Liver (tissue), 8 donors: ENCODE measurements at regions not wholly inside any gene's neighbourhood (a gene's known extent, or its start where the extent isn't known, plus 50 kb on each side); places are given as distances from the start of the nearest gene placed in this dataset.

Experiments
- DNase-seq: peaks from one replicate; pipeline ENCODE4 v3.0.0-alpha.2; 2017; ENCODE audit warnings: low spot score
- H3K27ac ChIP-seq, 2 donors: one replicate each; pipeline ENCODE4 v1.7.0; 2013; ENCODE audit warnings: inconsistent platforms in 2 of 2, low read length in 2 of 2, control low read depth in 1 of 2, low read depth in 1 of 2, mild to moderate bottlenecking in 1 of 2
- H3K27me3 ChIP-seq, 4 donors: one replicate each; pipeline versions ENCODE4 v1.6.1 to v1.7.0; 2013; ENCODE audit warnings: low read length in 3 of 4, inconsistent platforms in 1 of 4, mild to moderate bottlenecking in 1 of 4, moderate library complexity in 1 of 4; ENCODE audit not compliant: control insufficient read depth in 4 of 4, insufficient read depth in 4 of 4
- H3K36me3 ChIP-seq, 4 donors: one replicate each; pipeline versions ENCODE4 v1.6.1 to v1.7.0; 2013; ENCODE audit warnings: low read length in 3 of 4, mild to moderate bottlenecking in 3 of 4, low read depth in 1 of 4, moderate library complexity in 1 of 4; ENCODE audit not compliant: control insufficient read depth in 4 of 4, insufficient read depth in 3 of 4
- H3K4me1 ChIP-seq, 4 donors: one replicate each; pipeline versions ENCODE4 v1.6.1 to v1.7.0; 2013; ENCODE audit warnings: low read length in 3 of 4, mild to moderate bottlenecking in 3 of 4, moderate library complexity in 1 of 4; ENCODE audit not compliant: control insufficient read depth in 4 of 4, insufficient read depth in 4 of 4
- H3K4me3 ChIP-seq, 3 donors: one replicate each; pipeline versions ENCODE4 v1.6.1 to v1.7.0; 2013; ENCODE audit warnings: low read length in 3 of 3, control low read depth in 1 of 3, low read depth in 1 of 3, mild to moderate bottlenecking in 1 of 3
- H3K9ac ChIP-seq, 2 donors: one replicate each; pipeline ENCODE4 v1.7.0; 2013; ENCODE audit warnings: low read length in 2 of 2, mild to moderate bottlenecking in 2 of 2, moderate library complexity in 2 of 2, control low read depth in 1 of 2, low read depth in 1 of 2
- H3K9me3 ChIP-seq, 4 donors: one replicate each; pipeline versions ENCODE4 v1.6.1 to v1.7.0; 2013; ENCODE audit warnings: low read length in 3 of 4; ENCODE audit not compliant: control insufficient read depth in 4 of 4
- ATF3 ChIP-seq: IDR thresholded peaks from 2 replicates; pipeline ENCODE4 v1.6.1; 2016; ENCODE audit warnings: antibody characterized with exemption
- CTCF ChIP-seq: fragments of 150-350 bp; IDR thresholded peaks from 2 replicates; pipeline ENCODE4 v1.5.1; 2017; ENCODE audit warnings: improper control_type of control experiment, low read depth, low read length; ENCODE audit not compliant: missing input control
- EGR1 ChIP-seq, 2 donors: IDR thresholded peaks; 2 replicates each; pipeline ENCODE4 v1.6.1; 2016 to 2018; ENCODE audit warnings: antibody characterized with exemption in 2 of 2, low read depth in 2 of 2
- FOXA1 ChIP-seq: IDR thresholded peaks from 2 replicates; pipeline ENCODE4 v1.6.1; 2016; ENCODE audit warnings: antibody characterized with exemption
- FOXA2 ChIP-seq: IDR thresholded peaks from 2 replicates; pipeline ENCODE4 v1.6.1; 2016; ENCODE audit warnings: antibody characterized with exemption
- GABPA ChIP-seq, 2 donors: IDR thresholded peaks in 1 of 2; conservative IDR thresholded peaks in 1 of 2; 2 replicates each; pipeline ENCODE4 v1.6.1; 2016; ENCODE audit warnings: antibody characterized with exemption in 2 of 2, mild to moderate bottlenecking in 1 of 2, moderate library complexity in 1 of 2
- HNF4A ChIP-seq, 2 donors: conservative IDR thresholded peaks; 2 replicates each; pipeline ENCODE4 v1.6.1; 2016; ENCODE audit warnings: antibody characterized with exemption in 2 of 2, mild to moderate bottlenecking in 2 of 2
- HNF4G ChIP-seq: IDR thresholded peaks from 2 replicates; pipeline ENCODE4 v1.6.1; 2016; ENCODE audit warnings: antibody characterized with exemption
- JUND ChIP-seq, 2 donors: IDR thresholded peaks; 2 replicates each; pipeline ENCODE4 v1.6.1; 2016; ENCODE audit warnings: antibody characterized with exemption in 2 of 2
- MAX ChIP-seq: IDR thresholded peaks from 2 replicates; pipeline ENCODE4 v1.6.1; 2016; ENCODE audit warnings: antibody characterized with exemption
- NR2F2 ChIP-seq: IDR thresholded peaks from 2 replicates; pipeline ENCODE4 v1.6.1; 2016; ENCODE audit warnings: antibody characterized with exemption
- RAD21 ChIP-seq, 2 donors: IDR thresholded peaks; 2 replicates each; pipeline ENCODE4 v1.6.1; 2016; ENCODE audit warnings: antibody characterized with exemption in 2 of 2, mild to moderate bottlenecking in 2 of 2
- REST ChIP-seq: IDR thresholded peaks from 2 replicates; pipeline ENCODE4 v1.6.1; 2016; ENCODE audit warnings: antibody characterized with exemption, mild to moderate bottlenecking
- RXRA ChIP-seq, 2 donors: IDR thresholded peaks; 2 replicates each; pipeline ENCODE4 v1.6.1; 2017 to 2018; ENCODE audit warnings: antibody characterized with exemption in 2 of 2, mild to moderate bottlenecking in 1 of 2
- SP1 ChIP-seq: IDR thresholded peaks from 2 replicates; pipeline ENCODE4 v1.6.1; 2018; ENCODE audit warnings: antibody characterized with exemption, mild to moderate bottlenecking
- TAF1 ChIP-seq: conservative IDR thresholded peaks from 2 replicates; pipeline ENCODE4 v1.6.1; 2016; ENCODE audit warnings: antibody characterized with exemption, mild to moderate bottlenecking
- YY1 ChIP-seq: IDR thresholded peaks from 2 replicates; pipeline ENCODE4 v1.6.1; 2016; ENCODE audit warnings: antibody characterized with exemption, mild to moderate bottlenecking
- ZBTB33 ChIP-seq: IDR thresholded peaks from 2 replicates; pipeline ENCODE4 v1.6.1; 2016; ENCODE audit warnings: antibody characterized with exemption
- WGBS: extraction: QIAGEN DNeasy Blood & Tissue Kit; methylation state at CpG from one replicate; pipeline ENCODE4 v1.1.7; 2013; 5-methylcytosine and 5-hydroxymethylcytosine counted together
- donor health status: healthy.
- donor health status: healthy.
- donor health status: healthy.
- donor health status: healthy.
- donor health status: healthy.

- TF ChIP-seq HNF4G = no peak
- TF ChIP-seq JUND (IDR thresholded peaks at IDR 0.05) = no peak
- TF ChIP-seq ATF3 = no peak
- TF ChIP-seq HNF4A (conservative IDR thresholded peaks at IDR 0.05) = no peak
Observed at GRCh38 chr15:88980498-88980897, 67.3 kb upstream of the MFGE8 start (continued).

GRCh38 chr15:88981244-88982215, 68.4 kb upstream of the MFGE8 start:
- WGBS = 75% methylated on average over 15 of the region's 15 CpGs
- H3K27me3 ChIP-seq = no peaks in the 10 kb centered on the region
- no peak for DNase-seq
- H3K9ac ChIP-seq = no peak overlapping the region
- no peaks in the 10 kb centered on the region for H3K4me1 ChIP-seq
- no peak for TF ChIP-seq CTCF
- TF ChIP-seq NR2F2 = no peak
- TF ChIP-seq MAX = no peak
- no peak for TF ChIP-seq REST
- TF ChIP-seq EGR1 (IDR thresholded peaks at IDR 0.05; ENCODE audit: low read depth in 2 of 2) = no peak
- TF ChIP-seq HNF4A (conservative IDR thresholded peaks at IDR 0.05) = no peak
- no peak for TF ChIP-seq ATF3
- no peak for TF ChIP-seq JUND (IDR thresholded peaks at IDR 0.05)
- no peak for TF ChIP-seq HNF4G
- TF ChIP-seq FOXA2 = no peak
- TF ChIP-seq RAD21 (IDR thresholded peaks at IDR 0.05) = no peak
- TF ChIP-seq FOXA1 = no peak
- no peak for TF ChIP-seq RXRA (IDR thresholded peaks at IDR 0.05)
- no peak for TF ChIP-seq GABPA (IDR thresholded peaks at IDR 0.05 in 1 of 2, conservative IDR thresholded peaks at IDR 0.05 in 1 of 2)
- TF ChIP-seq ZBTB33 = no peak
- TF ChIP-seq YY1 = no peak
- no peak for TF ChIP-seq TAF1
- no peak for TF ChIP-seq SP1
- H3K9me3 ChIP-seq = peaks cover 0 to 2% (median 0%) of the 10 kb centered on the region in 4 donors
- H3K4me3 ChIP-seq = no peak overlapping the region
- H3K36me3 ChIP-seq = no peaks in the 10 kb centered on the region
- H3K27ac ChIP-seq = no peak overlapping the region
